UCSD-AML1 (cell line): ENCODE measurements at regions not wholly inside any gene's neighbourhood (a gene's known extent, or its start where the extent isn't known, plus 50 kb on each side); places are given as distances from the start of the nearest gene placed in this dataset.

Source experiments
- DNase-seq: peaks from one replicate; lab custom pipeline; 2025; ENCODE audit not compliant: unreplicated experiment; lab: John Stamatoyannopoulos, UW

DNA sequence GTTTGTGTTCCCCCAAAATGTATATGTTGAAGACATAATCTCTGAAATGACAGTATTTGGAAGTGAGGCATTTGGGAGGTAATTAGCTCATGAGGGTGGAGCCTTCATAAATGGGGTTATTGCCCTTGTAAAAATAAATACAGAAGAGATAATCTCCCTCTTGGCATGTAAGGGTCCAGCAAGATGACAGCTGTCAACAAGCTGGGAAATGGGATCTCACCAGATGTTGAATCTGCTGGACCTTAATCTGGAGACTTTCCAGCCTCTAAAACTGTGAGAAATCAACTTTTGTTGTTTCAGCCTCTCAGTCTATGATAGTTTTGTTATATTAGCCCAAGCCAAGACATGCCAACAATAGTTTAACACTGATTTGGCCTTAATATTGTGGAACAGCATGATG, 438.2 kb upstream of the PCDH7 start:
- DNase-seq = no peak

DNA sequence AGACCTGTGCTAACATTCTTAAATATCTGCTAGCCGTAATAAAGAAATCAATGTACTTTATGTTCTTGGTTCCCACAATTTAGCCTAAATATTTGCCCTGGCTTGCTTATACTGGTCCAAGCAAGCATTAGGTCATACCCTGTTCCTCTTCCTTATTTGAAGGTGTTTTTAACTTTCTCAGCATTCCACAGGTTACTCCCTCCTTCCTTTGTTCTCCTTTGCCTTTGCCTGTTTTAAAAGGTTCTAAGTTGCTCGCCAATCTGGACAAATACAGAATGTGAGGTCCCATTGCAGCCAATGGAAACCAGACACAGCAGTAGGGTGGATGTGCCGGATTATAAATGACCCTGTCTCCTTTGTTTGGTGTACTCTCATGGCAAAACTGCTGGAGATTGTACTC, 436.8 kb upstream of the PCDH7 start:
- no peak for DNase-seq

- no peak for DNase-seq
Measured at GRCh38 chr4:30294295-30294694, 425.9 kb upstream of the PCDH7 start.

DNA sequence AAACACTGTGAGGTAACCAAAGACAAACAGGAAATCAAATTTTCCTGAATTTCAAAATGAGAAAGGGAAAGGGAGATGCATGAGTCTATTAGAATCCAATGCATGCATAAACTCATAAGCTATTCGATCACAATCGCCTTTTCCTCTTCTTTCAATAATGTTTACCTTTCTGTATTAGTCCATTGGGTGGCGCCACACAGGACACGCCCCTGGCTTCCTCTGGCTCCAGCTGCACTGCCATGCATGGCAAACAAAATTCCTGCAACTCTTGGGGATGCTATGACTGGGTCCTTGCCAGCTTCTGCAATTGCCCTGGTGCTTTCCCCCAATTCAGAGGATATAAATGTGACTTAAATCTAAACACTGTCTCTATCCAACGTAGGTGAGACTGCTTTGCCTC, 424.5 kb upstream of the PCDH7 start:
- no peak for DNase-seq

- DNase-seq = no peak
Measured at GRCh38 chr4:30314001-30314400, 406.2 kb upstream of the PCDH7 start.

- DNase-seq = no peak
Measured at GRCh38 chr4:30330894-30331652, 389.1 kb upstream of the PCDH7 start.

DNA sequence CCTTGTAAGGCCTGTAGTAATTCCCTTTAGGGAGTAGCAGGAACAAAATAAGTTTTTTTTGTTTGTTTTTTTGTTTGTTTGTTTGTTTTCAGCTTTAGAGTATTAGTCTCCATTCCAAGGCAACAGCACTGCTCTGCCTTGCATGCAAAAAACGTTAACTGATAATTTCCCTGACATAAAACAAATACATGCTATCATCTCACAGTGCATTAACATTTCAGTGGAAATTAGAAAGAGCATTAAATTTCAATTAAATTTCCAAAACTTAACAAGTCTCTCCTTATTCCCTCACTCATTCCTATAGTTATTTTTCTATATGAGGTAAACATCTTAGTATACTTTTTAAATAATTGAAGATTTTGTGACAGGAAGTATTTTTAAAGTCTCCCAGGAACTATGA, 378.4 kb upstream of the PCDH7 start:
- DNase-seq = no peak

- DNase-seq = no peak
Measured at GRCh38 chr4:30350288-30350687, 369.9 kb upstream of the PCDH7 start.

GRCh38 chr4:30354605-30355004, 365.6 kb upstream of the PCDH7 start:
- no peak for DNase-seq

- no peak for DNase-seq
Measured at GRCh38 chr4:30362436-30362835, 357.7 kb upstream of the PCDH7 start.

DNA sequence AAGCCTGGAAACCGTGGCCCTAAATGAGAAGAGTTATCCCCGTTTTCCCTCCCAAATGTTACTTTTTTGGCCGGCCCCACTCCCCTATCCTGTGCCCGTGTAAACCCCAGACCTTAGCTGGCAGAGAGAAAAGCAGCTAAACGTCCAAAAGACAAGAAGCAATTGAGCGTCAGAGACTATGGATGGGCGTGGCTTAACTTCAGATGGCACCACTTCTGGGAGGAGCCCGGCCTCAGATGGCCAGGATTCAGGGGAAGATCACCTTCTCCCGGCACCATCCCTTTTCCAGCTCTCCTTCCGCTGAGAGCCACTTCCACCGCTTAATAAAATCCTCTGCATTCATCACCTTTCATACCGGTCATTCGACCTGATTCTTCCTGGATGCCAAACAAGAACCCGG, 350.1 kb upstream of the PCDH7 start:
- no peak for DNase-seq

GRCh38 chr4:30380404-30380998, 339.7 kb upstream of the PCDH7 start:
- DNase-seq = peak; percentile 18

DNA sequence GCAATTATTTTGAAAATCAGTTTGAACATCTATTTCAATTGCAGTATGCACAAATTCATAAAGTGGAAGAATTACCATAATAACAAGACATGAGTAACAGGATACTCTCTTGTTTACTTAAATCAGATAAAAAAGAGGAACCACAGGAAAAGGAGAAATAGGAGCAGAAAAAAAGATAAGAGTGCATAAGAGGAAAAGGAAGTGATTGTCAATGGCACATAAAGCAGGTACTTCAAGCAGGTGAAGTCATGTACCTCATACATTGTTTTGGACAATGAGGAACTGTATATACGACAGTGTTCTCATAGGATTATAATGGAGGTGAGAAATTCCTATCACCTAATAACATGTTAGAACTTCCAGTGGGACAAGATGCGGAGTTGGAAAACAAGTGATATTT, 334.5 kb upstream of the PCDH7 start:
- no peak for DNase-seq

DNA sequence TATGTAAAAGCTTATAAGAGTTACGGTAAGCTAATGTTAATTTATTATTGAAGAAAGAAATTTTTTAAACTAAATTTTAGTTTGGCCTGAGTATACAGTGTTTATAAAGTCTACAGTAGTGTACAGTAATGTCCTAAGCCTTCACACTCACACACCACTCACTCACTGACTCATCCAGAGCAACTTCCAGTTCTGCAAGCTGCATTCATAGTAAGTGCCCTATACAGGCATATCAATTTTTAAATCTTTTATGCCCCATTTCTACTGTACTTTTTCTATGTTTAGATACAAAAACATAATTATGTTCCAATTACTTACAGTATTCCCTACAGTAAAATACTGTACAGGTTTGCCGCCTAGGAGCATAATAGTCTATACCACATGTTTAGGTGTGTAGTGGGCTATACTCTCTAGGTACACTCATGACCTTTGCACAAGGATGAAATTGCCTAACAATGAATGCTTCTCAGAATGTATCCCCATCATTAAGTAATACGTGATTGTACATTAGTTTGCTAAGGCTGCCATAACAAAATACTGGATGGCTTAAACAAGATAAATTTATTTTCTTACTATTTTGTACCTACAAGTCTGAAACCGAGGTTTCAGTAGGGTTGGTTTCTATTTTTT, 333.8 kb upstream of the PCDH7 start:
- no peak for DNase-seq

- DNase-seq = no peak
Measured at GRCh38 chr4:30395902-30396301, 324.3 kb upstream of the PCDH7 start.

- DNase-seq = no peak
Measured at GRCh38 chr4:30396772-30397475, 323.2 kb upstream of the PCDH7 start.

- no peak for DNase-seq
Measured at GRCh38 chr4:30399476-30399875, 320.7 kb upstream of the PCDH7 start.

DNA sequence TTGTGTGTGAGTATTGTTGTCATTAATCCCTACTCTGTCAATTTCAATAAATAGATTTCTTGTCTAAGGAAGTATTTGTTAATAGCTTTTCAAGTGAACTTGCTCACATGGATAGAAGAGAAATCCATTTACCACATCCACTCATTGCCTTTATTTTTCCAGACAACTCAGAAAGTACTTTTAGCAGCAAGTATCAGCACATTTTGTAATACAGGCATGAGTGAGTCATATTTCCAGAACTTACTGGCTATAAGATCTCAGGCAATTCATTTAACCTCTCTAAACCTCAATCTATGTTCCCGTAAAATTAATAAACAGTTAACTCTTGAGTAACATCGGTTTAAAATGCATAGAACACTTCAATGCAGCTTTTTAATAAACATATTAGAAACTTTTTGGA, 317.9 kb upstream of the PCDH7 start:
- DNase-seq = no peak

DNA sequence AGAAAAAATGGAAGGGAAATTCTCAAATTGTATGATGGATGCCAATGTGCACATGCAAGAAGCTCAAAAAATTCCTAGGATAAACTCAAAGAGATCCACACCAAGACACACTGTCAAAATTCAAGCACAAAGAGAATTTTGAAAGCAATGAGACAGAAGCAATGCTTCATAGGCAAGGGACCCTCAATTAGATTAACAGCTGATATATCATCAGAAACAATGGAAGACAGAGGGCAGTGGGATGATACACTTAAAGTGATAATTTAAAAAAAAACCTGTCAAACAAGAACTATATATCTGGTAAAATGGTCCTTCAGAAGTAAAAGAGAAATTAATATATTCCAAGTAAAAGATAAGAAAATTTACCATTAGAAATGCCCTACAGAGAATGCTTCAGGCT, 306.3 kb upstream of the PCDH7 start:
- DNase-seq = no peak

DNA sequence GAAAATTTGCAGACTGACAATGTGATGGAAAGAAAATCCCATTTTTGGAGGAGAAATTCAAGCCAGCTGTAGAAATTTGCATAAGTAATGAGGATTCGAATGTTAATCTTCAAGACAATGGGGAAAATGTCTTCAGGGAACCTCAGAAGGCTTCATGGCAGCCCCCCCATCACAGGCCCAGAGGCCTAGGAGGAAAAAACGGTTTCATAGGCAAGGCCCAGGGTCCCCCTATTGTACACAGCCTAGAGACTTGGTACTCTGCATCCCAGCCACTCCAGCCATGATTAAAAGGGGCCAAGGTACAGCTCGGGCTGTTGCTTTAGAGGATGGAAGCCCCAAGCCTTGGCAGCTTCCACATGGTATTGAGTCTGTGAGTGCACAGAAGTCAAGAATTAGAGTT, 303.6 kb upstream of the PCDH7 start:
- DNase-seq = no peak

DNA sequence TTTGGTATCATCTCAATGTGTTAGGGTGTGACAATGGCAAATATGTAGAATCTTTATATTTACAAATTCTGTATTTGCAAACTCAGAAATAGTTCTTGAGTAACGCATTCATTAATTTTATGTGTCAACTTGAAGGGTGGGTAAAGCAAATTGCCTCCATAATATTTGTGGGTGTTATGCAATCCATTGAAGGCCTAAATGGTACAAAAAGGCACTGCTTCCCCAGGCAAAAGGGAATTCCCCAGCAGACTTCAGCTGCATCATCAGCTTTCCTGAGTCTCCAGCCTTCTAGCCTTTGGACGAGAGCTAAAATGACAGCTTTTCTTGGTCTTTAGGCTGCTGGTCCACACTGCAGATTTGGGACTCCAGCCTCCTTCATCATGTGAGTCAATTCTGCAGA, 292.2 kb upstream of the PCDH7 start:
- DNase-seq = no peak
